ENCODE measurements at regions not wholly inside any gene's neighbourhood (a gene's known extent, or its start where the extent isn't known, plus 50 kb on each side); places are given as distances from the start of the nearest gene placed in this dataset.

- no peak for FAIRE-seq
Measured at GRCh38 chr2:49248506-49248905, 94.2 kb upstream of the FSHR start.

- FAIRE-seq: no peak
Measured at GRCh38 chr2:49241991-49242390, 87.7 kb upstream of the FSHR start.

GRCh38 chr2:49241501-49241900 lies 87.2 kb upstream of the FSHR start:
- FAIRE-seq: no peak

- no peak for FAIRE-seq
Measured at GRCh38 chr2:49240608-49241007, 86.3 kb upstream of the FSHR start.

- no peak for FAIRE-seq
Measured at GRCh38 chr2:49238604-49238960, 84.3 kb upstream of the FSHR start.

GRCh38 chr2:49237867-49238603 lies 83.7 kb upstream of the FSHR start:
- no peak for FAIRE-seq

GRCh38 chr2:49236316-49236715 lies 82.0 kb upstream of the FSHR start:
- no peak for FAIRE-seq

- FAIRE-seq: no peak
Measured at GRCh38 chr2:49226360-49226759, 72.0 kb upstream of the FSHR start.

- FAIRE-seq: no peak
Measured at GRCh38 chr2:49225126-49225525, 70.8 kb upstream of the FSHR start.

- FAIRE-seq: no peak
Measured at GRCh38 chr2:49224426-49225010, 70.2 kb upstream of the FSHR start.

- FAIRE-seq: no peak
Measured at GRCh38 chr2:49222975-49223528, 68.7 kb upstream of the FSHR start.

- FAIRE-seq: no peak
Measured at GRCh38 chr2:49219741-49220140, 65.4 kb upstream of the FSHR start.

- no peak for FAIRE-seq
Measured at GRCh38 chr2:49210191-49210590, 55.9 kb upstream of the FSHR start.

GRCh38 chr2:49207204-49207603 lies 52.9 kb upstream of the FSHR start:
- FAIRE-seq: no peak
